ENCODE measurements at regions not wholly inside any gene's neighbourhood (a gene's known extent, or its start where the extent isn't known, plus 50 kb on each side); places are given as distances from the start of the nearest gene placed in this dataset.

GRCh38 chr13:22053053-22053452, 382.2 kb downstream of the FGF9 start:
- DNase-seq (ENCODE audit: low read depth in 2 of 2), result no peak

- no peak for DNase-seq (ENCODE audit: low read depth in 2 of 2)
Observed at GRCh38 chr13:22055259-22055658, 384.4 kb downstream of the FGF9 start.

GRCh38 chr13:22060187-22060586, 389.3 kb downstream of the FGF9 start:
- DNase-seq (ENCODE audit: low read depth in 2 of 2), result no peak

GRCh38 chr13:22061371-22061805, 390.5 kb downstream of the FGF9 start:
- DNase-seq (ENCODE audit: low read depth in 2 of 2), result peak; percentile 13 to 18

- no peak for DNase-seq (ENCODE audit: low read depth in 2 of 2)
Observed at GRCh38 chr13:22061806-22062391, 391.0 kb downstream of the FGF9 start.

GRCh38 chr13:22062478-22063205, 391.8 kb downstream of the FGF9 start:
- DNase-seq (ENCODE audit: low read depth in 2 of 2), result no peak

GRCh38 chr13:22063416-22064124, 392.7 kb downstream of the FGF9 start:
- no peak for DNase-seq (ENCODE audit: low read depth in 2 of 2)

- no peak for DNase-seq (ENCODE audit: low read depth in 2 of 2)
Observed at GRCh38 chr13:22064854-22065620, 394.2 kb downstream of the FGF9 start.

GRCh38 chr13:22073718-22074117, 402.8 kb downstream of the FGF9 start:
- DNase-seq (ENCODE audit: low read depth in 2 of 2), result no peak

GRCh38 chr13:22074403-22074802, 403.5 kb downstream of the FGF9 start:
- DNase-seq (ENCODE audit: low read depth in 2 of 2), result no peak

GRCh38 chr13:22076658-22077057, 405.8 kb downstream of the FGF9 start:
- no peak for DNase-seq (ENCODE audit: low read depth in 2 of 2)

- DNase-seq (ENCODE audit: low read depth in 2 of 2), result no peak
Observed at GRCh38 chr13:22077205-22077683, 406.4 kb downstream of the FGF9 start.

- no peak for DNase-seq (ENCODE audit: low read depth in 2 of 2)
Observed at GRCh38 chr13:22077764-22078163, 406.9 kb downstream of the FGF9 start.

GRCh38 chr13:22079961-22080360, 409.1 kb downstream of the FGF9 start:
- DNase-seq (ENCODE audit: low read depth in 2 of 2), result no peak

GRCh38 chr13:22080832-22081231, 410.0 kb downstream of the FGF9 start:
- no peak for DNase-seq (ENCODE audit: low read depth in 2 of 2)

- DNase-seq (ENCODE audit: low read depth in 2 of 2), result no peak
Observed at GRCh38 chr13:22081430-22081829, 410.6 kb downstream of the FGF9 start.

- DNase-seq (ENCODE audit: low read depth in 2 of 2), result no peak
Observed at GRCh38 chr13:22082030-22082429, 411.2 kb downstream of the FGF9 start.

GRCh38 chr13:22082437-22083100, 411.7 kb downstream of the FGF9 start:
- no peak for DNase-seq (ENCODE audit: low read depth in 2 of 2)

GRCh38 chr13:22085001-22085400, 414.1 kb downstream of the FGF9 start:
- DNase-seq (ENCODE audit: low read depth in 2 of 2), result no peak

GRCh38 chr13:22086597-22087330, 415.9 kb downstream of the FGF9 start:
- DNase-seq (ENCODE audit: low read depth in 2 of 2), result no peak

- no peak for DNase-seq (ENCODE audit: low read depth in 2 of 2)
Observed at GRCh38 chr13:22090106-22090505, 419.2 kb downstream of the FGF9 start.
